ENCODE measurements at regions not wholly inside any gene's neighbourhood (a gene's known extent, or its start where the extent isn't known, plus 50 kb on each side); places are given as distances from the start of the nearest gene placed in this dataset.

- Histone ChIP-seq H3K9ac (ENCODE audit: low read depth, low read length, poor library complexity) (no peak overlapping the region), H2BK15ac (ENCODE audit: low read length) (no peak overlapping the region), H3K27me3 (ENCODE audit: control insufficient read depth in 3 of 3, insufficient read depth in 3 of 3, low read depth in 1 of 3, low read length in 3 of 3) (no peaks in the 10 kb centered on the region), H3K4ac (ENCODE audit: low read length) (no peak overlapping the region), H3K27ac (replicated peaks; ENCODE audit: low read length) (no peak overlapping the region), H3K14ac (ENCODE audit: low read length) (no peak overlapping the region), H3K4me2 (ENCODE audit: insufficient read depth, low read length, poor library complexity, severe bottlenecking) (no peak overlapping the region), H2AFZ (ENCODE audit: low read length) (no peak overlapping the region), H2BK12ac (ENCODE audit: low read length) (no peak overlapping the region), H3K4me1 (ENCODE audit: control insufficient read depth in 2 of 2, insufficient read depth in 1 of 2, low read depth in 1 of 2, low read length in 2 of 2) (no peaks in the 10 kb centered on the region), H4K91ac (ENCODE audit: low read depth, low read length, poor library complexity) (no peak overlapping the region), H2AK5ac (ENCODE audit: low read depth, low read length) (no peak overlapping the region), H3K36me3 (replicated peaks in 1 of 2; ENCODE audit: control insufficient read depth in 2 of 2, insufficient read depth in 2 of 2, low read length in 2 of 2) (no peaks in the 10 kb centered on the region), H3K18ac (ENCODE audit: low read length) (no peak overlapping the region), H3K9me3 (replicated peaks in 1 of 2; ENCODE audit: control insufficient read depth in 2 of 2, insufficient read depth in 1 of 2, low read depth in 1 of 2, low read length in 2 of 2) (no peaks in the 10 kb centered on the region), H3K4me3 (ENCODE audit: low read length in 2 of 2) (no peak overlapping the region), H3K79me1 (ENCODE audit: low read depth, low read length) (peaks cover 1% of the 10 kb centered on the region), H3K23ac (ENCODE audit: low read depth, low read length, poor library complexity) (no peak overlapping the region), H2BK5ac (ENCODE audit: low read length) (no peak overlapping the region), H2BK120ac (ENCODE audit: low read depth, low read length) (no peak overlapping the region), H4K8ac (ENCODE audit: low read depth, low read length) (no peak overlapping the region)
- no peak for DNase-seq (ENCODE audit: low spot score)
- no CpG with 5 or more reads among the region's 3 CpGs for WGBS, 2 donors (ENCODE audit: extremely low coverage in 2 of 2, insufficient read length in 2 of 2, insufficient replicate concordance in 1 of 2)
Observed at GRCh38 chr18:43559507-43559906, 282.2 kb upstream of the SYT4 start.

DNA sequence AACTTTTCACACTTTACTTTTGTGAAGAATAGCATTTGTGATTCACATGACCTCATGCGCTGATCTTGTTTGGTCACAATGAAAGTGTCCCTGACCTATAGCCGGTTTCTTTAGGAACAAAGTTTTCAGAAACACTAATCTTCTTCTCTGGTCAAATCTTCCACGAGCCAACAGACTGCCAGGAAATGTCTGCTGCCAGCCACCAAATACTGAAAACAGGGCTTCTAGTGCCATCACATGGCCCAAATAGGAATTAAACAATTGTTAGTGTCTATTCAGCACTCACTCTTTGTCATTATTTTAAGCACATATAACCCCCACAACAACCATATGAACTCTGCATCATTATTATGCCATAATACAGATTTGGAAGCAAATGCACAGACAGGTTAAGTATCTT lies 286.5 kb upstream of the SYT4 start:
- peak; percentile 44 for DNase-seq (ENCODE audit: low spot score)
- Histone ChIP-seq H3K14ac (ENCODE audit: low read length) (no peak overlapping the region), H3K36me3 (replicated peaks in 1 of 2; ENCODE audit: control insufficient read depth in 2 of 2, insufficient read depth in 2 of 2, low read length in 2 of 2) (no peaks in the 10 kb centered on the region), H3K9ac (ENCODE audit: low read depth, low read length, poor library complexity) (no peak overlapping the region), H3K18ac (ENCODE audit: low read length) (no peak overlapping the region), H2BK12ac (ENCODE audit: low read length) (no peak overlapping the region), H3K4me3 (ENCODE audit: low read length in 2 of 2) (no peak overlapping the region), H4K8ac (ENCODE audit: low read depth, low read length) (no peak overlapping the region), H3K4me1 (ENCODE audit: control insufficient read depth in 2 of 2, insufficient read depth in 1 of 2, low read depth in 1 of 2, low read length in 2 of 2) (no peaks in the 10 kb centered on the region), H3K27ac (replicated peaks; ENCODE audit: low read length) (no peak overlapping the region), H3K4me2 (ENCODE audit: insufficient read depth, low read length, poor library complexity, severe bottlenecking) (no peak overlapping the region), H4K91ac (ENCODE audit: low read depth, low read length, poor library complexity) (no peak overlapping the region), H3K27me3 (ENCODE audit: control insufficient read depth in 3 of 3, insufficient read depth in 3 of 3, low read depth in 1 of 3, low read length in 3 of 3) (peaks cover 0 to 5% (median 0%) of the 10 kb centered on the region in 3 experiments), H2AFZ (ENCODE audit: low read length) (peak overlapping the region; percentile 53), H3K9me3 (replicated peaks in 1 of 2; ENCODE audit: control insufficient read depth in 2 of 2, insufficient read depth in 1 of 2, low read depth in 1 of 2, low read length in 2 of 2) (no peaks in the 10 kb centered on the region), H2AK5ac (ENCODE audit: low read depth, low read length) (no peak overlapping the region), H3K79me1 (ENCODE audit: low read depth, low read length) (peaks cover 1% of the 10 kb centered on the region), H3K23ac (ENCODE audit: low read depth, low read length, poor library complexity) (no peak overlapping the region), H2BK15ac (ENCODE audit: low read length) (no peak overlapping the region), H3K4ac (ENCODE audit: low read length) (no peak overlapping the region), H2BK120ac (ENCODE audit: low read depth, low read length) (no peak overlapping the region), H2BK5ac (ENCODE audit: low read length) (no peak overlapping the region)
- no CpG with 5 or more reads among the region's 3 CpGs for WGBS, 2 donors (ENCODE audit: extremely low coverage in 2 of 2, insufficient read length in 2 of 2, insufficient replicate concordance in 1 of 2)

DNA sequence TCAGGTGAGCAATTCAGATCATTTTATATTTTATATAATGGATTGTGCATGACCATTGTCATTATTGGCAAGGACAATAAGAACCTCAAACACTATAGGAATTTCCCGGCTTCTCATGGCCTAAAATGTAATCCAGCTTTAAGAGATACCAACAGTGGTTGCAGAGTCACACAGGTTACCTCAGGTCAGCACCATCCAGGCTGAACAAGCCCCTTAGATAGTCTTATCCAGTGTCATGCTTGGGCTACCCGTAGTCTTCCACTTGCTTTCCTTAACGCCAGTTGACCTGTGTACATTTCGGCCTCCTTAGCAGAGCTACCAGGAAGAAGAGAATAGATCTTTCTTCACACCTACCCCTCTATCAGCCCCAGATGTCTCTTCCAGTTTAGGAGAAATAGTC lies 293.3 kb upstream of the SYT4 start:
- Histone ChIP-seq H2BK15ac (ENCODE audit: low read length) (no peak overlapping the region), H3K36me3 (replicated peaks in 1 of 2; ENCODE audit: control insufficient read depth in 2 of 2, insufficient read depth in 2 of 2, low read length in 2 of 2) (no peaks in the 10 kb centered on the region)

GRCh38 chr18:43571078-43571689 lies 293.9 kb upstream of the SYT4 start:
- H2AK5ac ChIP-seq (ENCODE audit: low read depth, low read length): no peak overlapping the region
- WGBS, 2 donors (ENCODE audit: extremely low coverage in 2 of 2, insufficient read length in 2 of 2, insufficient replicate concordance in 1 of 2): no CpG with 5 or more reads among the region's 4 CpGs
- no peaks in the 10 kb centered on the region for H3K79me1 ChIP-seq (ENCODE audit: low read depth, low read length)
- no peak overlapping the region for H3K23ac ChIP-seq (ENCODE audit: low read depth, low read length, poor library complexity)
- H2BK15ac ChIP-seq (ENCODE audit: low read length): no peak overlapping the region
- no peak overlapping the region for H2BK12ac ChIP-seq (ENCODE audit: low read length)
- H3K18ac ChIP-seq (ENCODE audit: low read length): no peak overlapping the region
- no peak overlapping the region for H4K91ac ChIP-seq (ENCODE audit: low read depth, low read length, poor library complexity)
- no peaks in the 10 kb centered on the region for H3K9me3 ChIP-seq (replicated peaks in 1 of 2; ENCODE audit: control insufficient read depth in 2 of 2, insufficient read depth in 1 of 2, low read depth in 1 of 2, low read length in 2 of 2)
- H3K36me3 ChIP-seq (replicated peaks in 1 of 2; ENCODE audit: control insufficient read depth in 2 of 2, insufficient read depth in 2 of 2, low read length in 2 of 2): no peaks in the 10 kb centered on the region
- no peak overlapping the region for H3K27ac ChIP-seq (replicated peaks; ENCODE audit: low read length)
- no peak overlapping the region for H2BK5ac ChIP-seq (ENCODE audit: low read length)
- no peak overlapping the region for H3K14ac ChIP-seq (ENCODE audit: low read length)
- peak; percentile 52 for DNase-seq (ENCODE audit: low spot score)
- no peak overlapping the region for H3K4ac ChIP-seq (ENCODE audit: low read length)
- no peak overlapping the region for H2AFZ ChIP-seq (ENCODE audit: low read length)
- H3K4me3 ChIP-seq (ENCODE audit: low read length in 2 of 2): no peak overlapping the region
- H4K8ac ChIP-seq (ENCODE audit: low read depth, low read length): no peak overlapping the region
- H3K4me2 ChIP-seq (ENCODE audit: insufficient read depth, low read length, poor library complexity, severe bottlenecking): no peak overlapping the region
- no peak overlapping the region for H2BK120ac ChIP-seq (ENCODE audit: low read depth, low read length)
- H3K4me1 ChIP-seq (ENCODE audit: control insufficient read depth in 2 of 2, insufficient read depth in 1 of 2, low read depth in 1 of 2, low read length in 2 of 2): no peaks in the 10 kb centered on the region
- peaks cover 0 to 15% (median 0%) of the 10 kb centered on the region in 3 experiments for H3K27me3 ChIP-seq (ENCODE audit: control insufficient read depth in 3 of 3, insufficient read depth in 3 of 3, low read depth in 1 of 3, low read length in 3 of 3)
- H3K9ac ChIP-seq (ENCODE audit: low read depth, low read length, poor library complexity): no peak overlapping the region

More for the DNA sequence above, 293.3 kb upstream of the SYT4 start:
- Histone ChIP-seq H4K8ac (ENCODE audit: low read depth, low read length) (no peak overlapping the region), H3K4me3 (ENCODE audit: low read length in 2 of 2) (no peak overlapping the region), H3K27ac (replicated peaks; ENCODE audit: low read length) (no peak overlapping the region), H3K4me2 (ENCODE audit: insufficient read depth, low read length, poor library complexity, severe bottlenecking) (no peak overlapping the region), H4K91ac (ENCODE audit: low read depth, low read length, poor library complexity) (no peak overlapping the region), H3K18ac (ENCODE audit: low read length) (no peak overlapping the region), H2BK12ac (ENCODE audit: low read length) (no peak overlapping the region), H3K4me1 (ENCODE audit: control insufficient read depth in 2 of 2, insufficient read depth in 1 of 2, low read depth in 1 of 2, low read length in 2 of 2) (no peaks in the 10 kb centered on the region), H2BK5ac (ENCODE audit: low read length) (no peak overlapping the region), H3K14ac (ENCODE audit: low read length) (no peak overlapping the region), H3K79me1 (ENCODE audit: low read depth, low read length) (no peaks in the 10 kb centered on the region), H2AFZ (ENCODE audit: low read length) (no peak overlapping the region), H3K4ac (ENCODE audit: low read length) (no peak overlapping the region), H3K9me3 (replicated peaks in 1 of 2; ENCODE audit: control insufficient read depth in 2 of 2, insufficient read depth in 1 of 2, low read depth in 1 of 2, low read length in 2 of 2) (no peaks in the 10 kb centered on the region), H3K27me3 (ENCODE audit: control insufficient read depth in 3 of 3, insufficient read depth in 3 of 3, low read depth in 1 of 3, low read length in 3 of 3) (peaks cover 0 to 15% (median 0%) of the 10 kb centered on the region in 3 experiments), H2BK120ac (ENCODE audit: low read depth, low read length) (no peak overlapping the region), H3K23ac (ENCODE audit: low read depth, low read length, poor library complexity) (no peak overlapping the region), H2AK5ac (ENCODE audit: low read depth, low read length) (no peak overlapping the region), H3K9ac (ENCODE audit: low read depth, low read length, poor library complexity) (no peak overlapping the region)
- no peak for DNase-seq (ENCODE audit: low spot score)
- no CpG with 5 or more reads among the region's 4 CpGs for WGBS, 2 donors (ENCODE audit: extremely low coverage in 2 of 2, insufficient read length in 2 of 2, insufficient replicate concordance in 1 of 2)
